Activated CD4-positive, alpha-beta T cell treated with anti-CD3 and anti-CD28 coated beads, Interleukin-2, amount 10 ng/mL, durations not matched to agents 7 days and 5 days (primary cell): ENCODE measurements at regions not wholly inside any gene's neighbourhood (a gene's known extent, or its start where the extent isn't known, plus 50 kb on each side); places are given as distances from the start of the nearest gene placed in this dataset.

ENCODE experiments used
- CTCF ChIA-PET: fragments of 350-600 bp; sonication (Branson Sonifier 250); formaldehyde crosslinking; loops from one replicate; lab custom pipeline; 2021; ENCODE audit warnings: antibody characterized with exemption; lab: Charles Lee
- POLR2A ChIA-PET: fragments of 350-600 bp; sonication (Branson Sonifier 250); formaldehyde crosslinking; loops from one replicate; lab custom pipeline; 2021; ENCODE audit warnings: antibody characterized with exemption; lab: Charles Lee
- DNase-seq: peaks from one replicate; pipeline ENCODE4 v3.0.0-alpha.2; 2020
- H3K27ac Mint-ChIP-seq: one replicate; pipeline ENCODE4 v1.8.0; 2021; ENCODE audit warnings: mild to moderate bottlenecking, moderate library complexity, mixed read lengths
- H3K27me3 Mint-ChIP-seq: one replicate; pipeline ENCODE4 v1.8.0; 2021; ENCODE audit warnings: mixed read lengths
- H3K36me3 Mint-ChIP-seq: one replicate; pipeline ENCODE4 v1.8.0; 2021; ENCODE audit warnings: low read depth, mixed read lengths
- H3K4me1 Mint-ChIP-seq: one replicate; pipeline ENCODE4 v1.8.0; 2021; ENCODE audit warnings: mixed read lengths
- H3K4me3 Mint-ChIP-seq: one replicate; pipeline ENCODE4 v1.8.0; 2021; ENCODE audit warnings: mild to moderate bottlenecking, moderate library complexity, mixed read lengths
- H3K9me3 Mint-ChIP-seq: one replicate; pipeline ENCODE4 v1.8.0; 2021; ENCODE audit warnings: mixed read lengths

GRCh38 chr18:78754311-78755043 is 225.1 kb upstream of the SALL3 start:
- ChIA-PET POLR2A (no interaction called here), CTCF (no interaction called here)
- DNase-seq = no peak
- no peaks in the 10 kb centered on the region for H3K36me3 Mint-ChIP-seq
- no peaks in the 10 kb centered on the region for H3K9me3 Mint-ChIP-seq
- H3K4me3 Mint-ChIP-seq = no peak overlapping the region
- H3K27ac Mint-ChIP-seq = no peak overlapping the region
- H3K27me3 Mint-ChIP-seq = no peaks in the 10 kb centered on the region
- H3K4me1 Mint-ChIP-seq = no peaks in the 10 kb centered on the region

GRCh38 chr18:78757014-78757413 is 222.6 kb upstream of the SALL3 start:
- H3K4me3 Mint-ChIP-seq = no peak overlapping the region
- H3K9me3 Mint-ChIP-seq = peaks cover 3% of the 10 kb centered on the region
- no peaks in the 10 kb centered on the region for H3K27me3 Mint-ChIP-seq
- no peaks in the 10 kb centered on the region for H3K36me3 Mint-ChIP-seq
- POLR2A ChIA-PET = no interaction called here
- no peak overlapping the region for H3K27ac Mint-ChIP-seq
- CTCF ChIA-PET = no interaction called here
- DNase-seq = no peak
- no peaks in the 10 kb centered on the region for H3K4me1 Mint-ChIP-seq

GRCh38 chr18:78758496-78758895 is 221.1 kb upstream of the SALL3 start:
- CTCF ChIA-PET = no interaction called here
- Mint-ChIP-seq H3K9me3 (peaks cover 3% of the 10 kb centered on the region), H3K27me3 (no peaks in the 10 kb centered on the region), H3K36me3 (no peaks in the 10 kb centered on the region), H3K27ac (no peak overlapping the region), H3K4me3 (no peak overlapping the region), H3K4me1 (no peaks in the 10 kb centered on the region)
- POLR2A ChIA-PET = no interaction called here
- DNase-seq = no peak

- CTCF ChIA-PET = no interaction called here
These were observed 216.9 kb upstream of the SALL3 start for GRCh38 chr18:78762753-78763152.

GRCh38 chr18:78764544-78764943 is 215.1 kb upstream of the SALL3 start:
- DNase-seq = no peak
- no peak overlapping the region for H3K27ac Mint-ChIP-seq
- H3K4me1 Mint-ChIP-seq = no peaks in the 10 kb centered on the region
- no peaks in the 10 kb centered on the region for H3K27me3 Mint-ChIP-seq
- peaks cover 3% of the 10 kb centered on the region for H3K9me3 Mint-ChIP-seq
- H3K4me3 Mint-ChIP-seq = no peak overlapping the region
- CTCF ChIA-PET = no interaction called here
- no peaks in the 10 kb centered on the region for H3K36me3 Mint-ChIP-seq
- POLR2A ChIA-PET = no interaction called here

More at GRCh38 chr18:78762753-78763152, 216.9 kb upstream of the SALL3 start:
- H3K27ac Mint-ChIP-seq = no peak overlapping the region
- no peaks in the 10 kb centered on the region for H3K4me1 Mint-ChIP-seq
- POLR2A ChIA-PET = no interaction called here
- H3K27me3 Mint-ChIP-seq = no peaks in the 10 kb centered on the region
- no peak for DNase-seq
- no peaks in the 10 kb centered on the region for H3K36me3 Mint-ChIP-seq
- H3K9me3 Mint-ChIP-seq = peaks cover 3% of the 10 kb centered on the region
- H3K4me3 Mint-ChIP-seq = no peak overlapping the region

- H3K4me3 Mint-ChIP-seq = no peak overlapping the region
- H3K36me3 Mint-ChIP-seq = no peaks in the 10 kb centered on the region
- H3K27ac Mint-ChIP-seq = no peak overlapping the region
- no peaks in the 10 kb centered on the region for H3K27me3 Mint-ChIP-seq
- H3K9me3 Mint-ChIP-seq = peaks cover 3% of the 10 kb centered on the region
- H3K4me1 Mint-ChIP-seq = no peaks in the 10 kb centered on the region
- CTCF ChIA-PET = no interaction called here
- DNase-seq = no peak
- POLR2A ChIA-PET = no interaction called here
These were observed 214.5 kb upstream of the SALL3 start for GRCh38 chr18:78765142-78765541.

GRCh38 chr18:78765637-78766281 is 213.9 kb upstream of the SALL3 start:
- Mint-ChIP-seq H3K4me3 (no peak overlapping the region), H3K27ac (no peak overlapping the region), H3K36me3 (no peaks in the 10 kb centered on the region), H3K4me1 (no peaks in the 10 kb centered on the region), H3K27me3 (no peaks in the 10 kb centered on the region), H3K9me3 (no peaks in the 10 kb centered on the region)
- ChIA-PET CTCF (no interaction called here), POLR2A (no interaction called here)
- no peak for DNase-seq

- Mint-ChIP-seq H3K27me3 (no peaks in the 10 kb centered on the region), H3K27ac (no peak overlapping the region), H3K9me3 (no peaks in the 10 kb centered on the region), H3K36me3 (no peaks in the 10 kb centered on the region), H3K4me3 (no peak overlapping the region), H3K4me1 (no peaks in the 10 kb centered on the region)
- no peak for DNase-seq
- ChIA-PET POLR2A (no interaction called here), CTCF (no interaction called here)
These were observed 212.7 kb upstream of the SALL3 start for GRCh38 chr18:78766651-78767533.

- ChIA-PET CTCF (no interaction called here), POLR2A (no interaction called here)
- DNase-seq = no peak
- Mint-ChIP-seq H3K4me1 (no peaks in the 10 kb centered on the region), H3K27me3 (no peaks in the 10 kb centered on the region), H3K36me3 (no peaks in the 10 kb centered on the region), H3K4me3 (no peak overlapping the region), H3K27ac (no peak overlapping the region), H3K9me3 (no peaks in the 10 kb centered on the region)
These were observed 212.0 kb upstream of the SALL3 start for GRCh38 chr18:78767648-78768071.

GRCh38 chr18:78768221-78768620 is 211.4 kb upstream of the SALL3 start:
- CTCF ChIA-PET = no interaction called here

GRCh38 chr18:78768656-78769501 is 210.7 kb upstream of the SALL3 start:
- Mint-ChIP-seq H3K27ac (no peak overlapping the region), H3K36me3 (no peaks in the 10 kb centered on the region), H3K4me3 (no peak overlapping the region), H3K27me3 (no peaks in the 10 kb centered on the region), H3K9me3 (no peaks in the 10 kb centered on the region), H3K4me1 (no peaks in the 10 kb centered on the region)
- ChIA-PET CTCF (interaction anchor here (1.0 kb wide), 1 partner anchor 91 kb away, joined by 3 read pairs; no protein-coding TSS in a partner anchor), POLR2A (no interaction called here)
- no peak for DNase-seq

More at GRCh38 chr18:78768221-78768620, 211.4 kb upstream of the SALL3 start:
- Mint-ChIP-seq H3K36me3 (no peaks in the 10 kb centered on the region), H3K27ac (no peak overlapping the region), H3K4me3 (no peak overlapping the region), H3K9me3 (no peaks in the 10 kb centered on the region), H3K27me3 (no peaks in the 10 kb centered on the region), H3K4me1 (no peaks in the 10 kb centered on the region)
- POLR2A ChIA-PET = no interaction called here
- no peak for DNase-seq

- H3K4me3 Mint-ChIP-seq = no peak overlapping the region
- POLR2A ChIA-PET = no interaction called here
- no peak overlapping the region for H3K27ac Mint-ChIP-seq
These were observed 210.0 kb upstream of the SALL3 start for GRCh38 chr18:78769502-78770105.

More at GRCh38 chr18:78769502-78770105, 210.0 kb upstream of the SALL3 start:
- Mint-ChIP-seq H3K4me1 (no peaks in the 10 kb centered on the region), H3K27me3 (no peaks in the 10 kb centered on the region), H3K9me3 (no peaks in the 10 kb centered on the region), H3K36me3 (no peaks in the 10 kb centered on the region)
- no peak for DNase-seq
- CTCF ChIA-PET = interaction anchor here (1.0 kb wide), 1 partner anchor 90 kb away, joined by 3 read pairs; no protein-coding TSS in a partner anchor
